SK-N-SH treated with all-trans-retinoic acid at 6 μM for 48 hours (cell line): ENCODE measurements at regions not wholly inside any gene's neighbourhood (a gene's known extent, or its start where the extent isn't known, plus 50 kb on each side); places are given as distances from the start of the nearest gene placed in this dataset.

Source experiments
- ARNTL ChIP-seq: fragments of 450-650 bp; formaldehyde crosslinking; IDR thresholded peaks from 2 replicates; pipeline ENCODE4 v1.5.0; 2020; ENCODE audit warnings: low read depth, mild to moderate bottlenecking, moderate library complexity, borderline replicate concordance
- BACH2 ChIP-seq: fragments of 250-450 bp; sonication (Bioruptor Pico); IDR thresholded peaks from 2 replicates; pipeline ENCODE4 v1.9.0; 2021; ENCODE audit warnings: mild to moderate bottlenecking, borderline replicate concordance
- CREB5 ChIP-seq: fragments of 250-450 bp; sonication (Bioruptor Pico); IDR thresholded peaks from 2 replicates; pipeline ENCODE4 v1.5.1; 2020; ENCODE audit warnings: low read depth, mild to moderate bottlenecking, moderate library complexity
- GLIS3 ChIP-seq: fragments of 250-450 bp; sonication (Bioruptor Pico); IDR thresholded peaks from 2 replicates; pipeline ENCODE4 v1.5.0; 2020; ENCODE audit warnings: mild to moderate bottlenecking, moderate library complexity
- PATZ1 ChIP-seq: fragments of 250-450 bp; sonication (Bioruptor Pico); IDR thresholded peaks from 2 replicates; pipeline ENCODE4 v1.8.0; 2020; ENCODE audit warnings: mild to moderate bottlenecking, moderate library complexity, borderline replicate concordance
- TCF4 ChIP-seq: fragments of 250-450 bp; sonication (Bioruptor Pico); IDR thresholded peaks from 2 replicates; pipeline ENCODE4 v1.8.0; 2021; ENCODE audit warnings: mild to moderate bottlenecking, moderate library complexity, borderline replicate concordance
- TOX ChIP-seq: fragments of 250-450 bp; sonication (Bioruptor Pico); IDR thresholded peaks from 2 replicates; pipeline ENCODE4 v1.8.0; 2021; ENCODE audit warnings: mild to moderate bottlenecking, moderate library complexity, borderline replicate concordance
- TSHZ2 ChIP-seq: fragments of 250-450 bp; sonication (Bioruptor Pico); IDR thresholded peaks from 2 replicates; pipeline ENCODE4 v1.5.0; 2020; ENCODE audit warnings: mild to moderate bottlenecking, moderate library complexity
- ZFP30 ChIP-seq: fragments of 450-650 bp; formaldehyde crosslinking; IDR thresholded peaks from 2 replicates; pipeline ENCODE4 v1.5.0; 2022; ENCODE audit warnings: mild to moderate bottlenecking, moderate library complexity
- ZNF70 ChIP-seq: fragments of 450-650 bp; formaldehyde crosslinking; IDR thresholded peaks from 2 replicates; pipeline ENCODE4 v1.5.0; 2020; ENCODE audit warnings: mild to moderate bottlenecking, moderate library complexity
- ZNF8 ChIP-seq: fragments of 450-650 bp; formaldehyde crosslinking; IDR thresholded peaks from 2 replicates; pipeline ENCODE4 v1.5.0; 2020; ENCODE audit warnings: mild to moderate bottlenecking, moderate library complexity

- no peak for TF ChIP-seq PATZ1
- TF ChIP-seq ZFP30: no peak
- TF ChIP-seq ZNF70 (CRISPR knock-in tag): no peak
- no peak for TF ChIP-seq ARNTL (CRISPR knock-in tag)
- no peak for TF ChIP-seq BACH2 (CRISPR knock-in tag)
- no peak for TF ChIP-seq CREB5 (CRISPR knock-in tag)
- no peak for TF ChIP-seq ZNF8
- no peak for TF ChIP-seq TSHZ2 (CRISPR knock-in tag)
- TF ChIP-seq GLIS3: no peak
- no peak for TF ChIP-seq TOX (CRISPR knock-in tag)
- TF ChIP-seq TCF4 (CRISPR knock-in tag): no peak
Measured at GRCh38 chr19:30249911-30250310, 122.3 kb upstream of the ZNF536 start.
